Fibroblast of skin of right biceps (primary cell): ENCODE measurements at regions not wholly inside any gene's neighbourhood (a gene's known extent, or its start where the extent isn't known, plus 50 kb on each side); places are given as distances from the start of the nearest gene placed in this dataset.
A peak's percentile ranks its signal among the peaks of the same experiment; 100 is the strongest.
"Not testable (repeated sequence)": the region's sequence is repeated elsewhere in the genome, so short reads cannot be mapped to it uniquely, and the experiment has no call there.

Experiments
- DNase-seq: peaks from one replicate; pipeline ENCODE4 v3.0.0-alpha.2; 2013

DNA sequence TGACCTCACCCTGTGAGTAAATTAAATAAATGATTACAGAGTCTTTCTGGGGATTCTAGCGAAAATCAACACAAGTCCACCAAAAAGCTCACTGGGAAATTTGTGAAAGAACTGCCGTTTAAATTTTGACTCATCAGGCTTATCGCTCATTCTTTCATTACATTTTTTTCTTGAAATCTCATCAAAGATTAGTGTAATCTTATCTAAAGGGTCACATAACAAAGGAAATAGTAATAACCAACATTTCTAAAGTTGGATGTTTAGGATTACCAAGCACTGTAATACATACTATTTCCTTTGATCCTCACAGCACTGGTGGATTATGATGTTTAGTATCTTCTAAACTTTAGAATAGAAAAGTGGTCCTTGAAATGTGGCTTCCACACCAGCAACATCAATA lies 111.1 kb upstream of the CBLB start:
- peak; percentile 50 for DNase-seq

DNA sequence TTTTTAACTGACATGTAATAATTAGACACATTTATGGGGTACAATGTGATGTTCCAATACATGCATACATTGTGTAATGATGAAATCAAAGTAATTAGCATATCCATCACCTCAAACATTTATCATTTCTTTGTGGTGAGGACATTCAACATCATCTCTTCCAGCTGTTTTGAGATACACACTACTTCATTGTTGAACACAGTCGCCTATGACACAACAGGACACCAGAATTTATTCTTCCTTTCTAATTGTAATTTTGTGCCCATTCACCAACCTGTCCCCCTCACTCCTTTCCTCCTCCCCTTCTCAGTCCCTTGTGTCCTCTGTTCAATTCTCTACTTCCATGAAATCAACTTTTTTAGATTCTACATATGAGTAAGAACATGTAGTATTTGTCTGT lies 113.4 kb upstream of the CBLB start:
- DNase-seq = no peak

DNA sequence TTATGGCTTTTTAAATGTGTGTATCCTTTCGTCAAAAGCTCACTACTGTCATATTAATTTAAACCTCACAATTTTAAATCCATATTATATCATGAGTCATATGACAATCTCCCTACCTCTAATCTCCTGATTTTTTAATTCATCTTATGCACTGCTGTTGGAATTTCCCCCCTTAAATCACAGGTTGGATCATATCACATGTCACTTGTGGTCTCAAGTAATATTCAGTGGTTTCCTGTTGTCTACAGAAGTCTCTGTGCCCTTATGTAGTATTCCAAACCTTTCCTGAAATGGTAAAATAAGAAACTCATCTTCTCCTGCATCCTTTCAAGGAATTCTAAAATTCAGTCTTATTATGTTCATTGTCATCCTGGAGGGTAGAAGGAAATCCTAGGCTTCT lies 116.0 kb upstream of the CBLB start:
- peak; percentile 85 for DNase-seq

- not testable (repeated sequence) for DNase-seq
Measured at GRCh38 chr3:105986343-105986742, 117.5 kb upstream of the CBLB start.

GRCh38 chr3:105987809-105988208 lies 119.0 kb upstream of the CBLB start:
- no peak for DNase-seq

DNA sequence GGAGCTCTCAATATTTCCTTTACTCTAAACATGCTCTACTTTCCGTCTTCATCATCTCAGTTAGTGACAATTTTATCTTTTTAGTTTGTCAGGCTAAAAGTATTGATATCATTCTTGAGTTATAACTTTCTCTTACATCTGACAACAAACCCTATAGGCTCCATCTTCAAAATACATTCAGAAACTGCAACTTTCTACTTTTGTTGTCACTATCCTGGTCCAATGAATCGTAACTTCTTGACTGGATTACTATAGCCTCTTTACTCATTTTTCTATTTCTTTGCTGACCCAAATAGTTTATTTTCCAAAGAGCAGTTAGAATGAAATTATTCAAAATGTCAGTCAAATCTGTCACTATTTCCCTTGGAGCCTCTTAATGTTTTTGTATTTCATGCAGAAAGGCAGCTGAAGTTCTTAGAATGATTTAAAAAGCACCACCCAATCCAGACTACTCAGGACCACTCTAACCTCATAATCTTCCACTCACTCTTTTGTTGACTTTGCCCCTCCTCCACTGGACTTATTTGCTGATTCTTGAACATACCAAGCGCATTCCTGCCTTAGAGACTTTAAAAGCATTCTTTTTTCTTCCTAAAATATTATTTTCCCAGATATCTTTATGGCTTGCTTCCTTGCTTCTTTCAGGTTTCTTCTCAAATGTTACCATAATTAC lies 119.9 kb upstream of the CBLB start:
- DNase-seq = peak; percentile 59

GRCh38 chr3:105996781-105997180 lies 128.0 kb upstream of the CBLB start:
- no peak for DNase-seq

GRCh38 chr3:105997466-105997799 lies 128.6 kb upstream of the CBLB start:
- DNase-seq = no peak

DNA sequence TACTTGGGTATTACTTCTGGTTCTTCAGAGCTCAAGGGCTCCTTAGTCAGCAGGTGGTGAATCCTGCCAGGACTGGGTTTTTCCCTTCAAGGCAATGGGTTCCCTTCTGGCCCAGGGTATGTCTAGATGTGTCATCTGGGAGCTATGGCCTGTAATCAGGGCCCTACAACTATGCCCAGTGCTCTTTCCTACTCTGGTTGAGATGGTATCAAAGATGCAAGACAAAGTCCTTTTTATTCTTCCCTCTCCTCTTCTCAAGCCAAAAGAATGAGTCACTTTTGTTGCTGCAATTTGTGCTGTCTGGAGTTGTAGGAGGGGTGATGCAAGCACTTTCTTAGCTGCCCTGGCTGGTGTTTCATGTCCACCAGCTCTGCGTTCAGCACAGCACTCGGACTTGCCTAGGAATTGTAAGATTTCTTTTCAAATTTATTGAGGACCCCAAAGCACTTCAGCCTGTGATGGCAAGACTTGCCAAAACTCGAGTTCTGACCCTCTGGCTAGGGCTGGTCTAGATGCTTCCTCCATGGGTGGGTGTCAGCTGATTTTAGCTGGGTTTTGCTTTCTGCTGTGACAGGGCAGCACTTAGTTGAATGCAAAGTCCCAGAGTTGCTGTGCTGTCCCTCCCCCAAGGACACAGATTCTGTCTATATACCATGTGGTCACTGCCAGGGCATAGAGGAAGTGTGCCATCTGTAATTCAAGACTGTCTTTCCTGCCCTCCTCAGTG lies 129.2 kb upstream of the CBLB start:
- DNase-seq = peak; percentile 91

DNA sequence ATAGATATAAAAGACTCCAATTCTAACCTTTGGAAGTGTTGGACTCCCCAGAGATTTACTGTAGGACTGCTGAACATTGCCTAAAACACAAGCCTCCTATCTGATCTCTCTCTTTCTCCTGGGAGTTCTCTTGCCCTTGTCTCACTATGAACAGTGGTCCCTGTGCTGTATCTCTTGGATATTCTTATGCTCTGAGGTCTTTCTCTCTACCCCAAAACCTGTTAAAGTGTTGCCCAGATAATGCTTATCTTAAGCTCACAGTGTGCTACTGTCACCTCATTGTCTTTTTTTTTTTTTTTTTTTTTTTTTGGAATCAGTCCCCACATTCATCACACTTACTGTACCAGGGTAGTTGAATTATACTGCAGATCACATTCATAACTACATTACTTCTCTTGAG lies 131.0 kb upstream of the CBLB start:
- no peak for DNase-seq

- DNase-seq = no peak
Measured at GRCh38 chr3:106001923-106002322, 133.1 kb upstream of the CBLB start.

DNA sequence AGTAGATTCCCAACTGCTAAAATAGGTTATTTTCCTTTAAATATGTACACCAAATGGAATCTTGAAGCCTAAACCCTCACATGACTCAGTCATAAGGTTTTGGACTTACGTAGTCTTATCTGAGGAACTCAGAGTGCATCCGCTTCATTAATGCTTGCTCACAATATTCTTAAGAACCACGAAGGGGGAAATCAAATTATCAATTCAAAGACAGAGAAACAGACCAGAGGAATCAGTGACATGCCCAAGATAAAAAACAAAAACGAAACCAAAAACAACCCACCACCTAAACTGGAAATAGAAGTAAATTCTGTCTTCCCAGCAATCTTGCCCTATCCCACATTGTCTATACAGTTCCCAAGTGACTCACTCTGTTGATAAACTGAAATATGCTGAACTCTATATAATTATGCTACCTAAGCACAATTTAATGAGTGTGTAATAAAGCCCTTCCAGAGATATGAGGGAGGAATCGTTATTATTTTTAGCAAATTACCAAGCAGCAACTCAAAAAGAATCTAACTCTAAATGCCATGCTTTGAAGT lies 135.4 kb upstream of the CBLB start:
- peak; percentile 61 for DNase-seq

DNA sequence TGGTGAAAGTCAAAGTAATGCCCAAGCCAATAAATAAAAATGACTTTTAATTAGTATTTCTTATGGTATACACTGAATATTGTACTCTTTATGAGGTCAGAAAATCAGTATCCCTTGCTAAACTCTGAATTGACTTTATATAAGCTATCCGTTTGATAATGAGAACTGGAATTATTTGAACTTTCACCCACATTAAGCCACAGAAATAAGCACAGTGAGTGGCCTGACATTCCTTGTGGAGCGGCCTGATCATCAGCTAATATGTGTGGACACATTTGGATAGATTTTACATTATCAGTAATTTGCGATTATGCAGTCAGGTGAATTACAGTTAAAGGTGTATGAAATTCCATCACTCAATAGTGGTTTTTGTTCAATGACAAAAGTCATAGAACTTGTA lies 136.0 kb upstream of the CBLB start:
- no peak for DNase-seq

DNA sequence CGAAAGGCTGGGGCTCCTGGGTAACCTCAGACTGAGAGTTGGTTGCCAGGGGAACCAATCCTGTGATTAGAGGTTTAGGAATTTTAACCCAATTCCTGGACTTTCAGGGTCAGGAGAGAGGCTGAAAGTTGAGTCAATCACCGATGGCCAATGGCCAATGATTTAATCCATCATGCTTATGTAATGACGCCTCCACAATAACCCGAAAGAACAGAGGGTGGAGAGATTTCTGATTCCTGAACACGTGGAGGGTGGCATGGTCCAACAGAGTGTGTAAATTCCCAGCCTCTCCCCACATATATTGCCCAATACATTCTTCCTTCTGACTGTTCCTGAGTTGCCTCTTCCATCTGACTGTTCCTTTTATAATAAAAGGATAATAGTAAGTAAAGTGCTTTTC lies 137.2 kb upstream of the CBLB start:
- DNase-seq = peak; percentile 80

DNA sequence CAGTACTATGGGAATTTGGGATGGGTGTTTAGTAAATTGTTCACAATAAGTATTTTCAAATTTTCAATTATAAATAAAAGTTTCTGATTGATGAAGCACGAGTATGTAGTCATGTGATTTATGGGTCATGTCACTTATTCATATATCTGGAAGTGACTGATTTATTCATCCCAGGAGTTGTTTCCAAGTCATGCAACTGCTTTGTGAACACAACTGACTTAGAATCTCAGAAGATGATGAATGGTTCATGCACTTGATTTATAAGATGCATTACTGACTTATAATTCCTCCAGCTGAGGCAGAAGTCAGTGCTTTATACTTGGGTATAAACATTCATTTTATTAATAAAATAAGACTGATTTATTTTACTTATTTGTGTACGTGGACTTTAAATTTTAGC lies 137.8 kb upstream of the CBLB start:
- DNase-seq = no peak

DNA sequence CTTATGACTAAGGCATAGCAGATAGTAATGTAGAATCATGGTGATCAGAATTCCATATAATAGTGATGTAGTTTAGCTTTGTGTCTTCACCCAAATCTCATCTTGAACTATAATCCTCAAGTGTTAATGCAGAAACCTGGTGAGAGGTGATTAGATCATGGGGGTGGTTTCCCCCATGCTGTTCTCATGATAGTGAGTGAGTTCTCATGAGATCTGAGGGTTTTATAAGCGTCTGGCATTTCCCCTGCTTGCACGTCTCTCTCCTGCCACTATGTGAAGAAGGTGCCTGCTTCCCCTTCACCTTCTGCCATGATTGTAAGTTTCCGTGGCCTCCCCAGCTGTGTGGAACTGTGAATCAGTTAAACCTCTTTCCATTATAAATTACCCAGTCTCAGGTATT lies 138.7 kb upstream of the CBLB start:
- no peak for DNase-seq

DNA sequence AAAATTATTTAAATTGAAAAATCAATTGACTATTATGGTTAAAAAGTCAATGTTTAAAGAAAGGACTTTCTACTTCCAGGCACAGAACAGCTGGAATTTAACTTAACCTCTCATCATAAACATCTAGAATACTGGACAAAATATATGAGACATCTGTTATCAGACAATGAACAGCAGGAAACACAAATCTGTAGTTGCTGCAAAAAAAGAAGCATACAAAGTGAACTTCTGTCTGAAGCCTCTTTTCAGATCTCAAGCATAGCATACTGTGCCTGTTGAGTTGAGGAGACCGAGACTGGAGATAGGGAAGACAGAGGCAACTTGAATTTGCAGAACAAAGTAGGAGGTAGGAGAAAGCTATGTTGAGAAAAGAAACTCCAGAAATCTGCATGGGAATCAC lies 140.0 kb upstream of the CBLB start:
- no peak for DNase-seq

GRCh38 chr3:106010829-106011228 lies 142.0 kb upstream of the CBLB start:
- no peak for DNase-seq

DNA sequence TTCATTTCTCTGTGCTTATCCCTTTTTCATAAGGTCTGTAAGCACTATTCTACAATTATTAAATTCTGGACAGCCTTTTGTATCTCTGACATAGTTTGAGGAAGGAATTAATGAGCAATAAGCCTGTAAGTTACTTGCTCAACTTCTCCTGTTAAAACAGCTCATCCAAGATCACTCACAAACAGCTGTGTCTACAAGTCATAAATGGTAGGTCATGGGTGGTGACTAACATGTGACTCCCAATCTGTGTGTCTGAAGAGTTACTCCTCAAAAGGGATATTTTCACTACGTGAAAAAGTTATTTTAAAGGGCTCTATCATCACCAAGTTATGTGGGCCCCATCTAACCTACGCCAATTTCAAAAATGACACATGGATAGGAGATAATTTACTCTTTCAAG lies 145.2 kb upstream of the CBLB start:
- peak; percentile 94 for DNase-seq

GRCh38 chr3:106014518-106014917 lies 145.7 kb upstream of the CBLB start:
- no peak for DNase-seq

DNA sequence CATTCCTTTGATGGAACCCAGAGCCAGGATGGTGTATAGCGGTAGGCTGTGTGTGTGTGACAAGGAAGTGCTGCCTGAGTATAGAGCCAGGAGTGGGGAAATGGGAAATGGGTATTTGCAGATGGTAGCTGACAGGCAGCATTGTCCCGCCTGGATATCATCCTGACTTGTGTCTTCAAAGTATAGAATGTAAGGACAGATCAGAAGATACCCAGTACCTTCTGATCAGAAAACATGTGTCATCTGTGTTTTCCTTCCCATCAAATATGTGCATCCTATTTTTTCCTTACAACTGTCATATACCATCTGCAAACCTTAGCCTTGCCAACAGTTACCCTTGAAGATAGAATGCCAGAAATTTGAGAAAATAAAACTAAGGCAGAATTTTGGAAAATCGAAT lies 146.2 kb upstream of the CBLB start:
- DNase-seq = no peak

DNA sequence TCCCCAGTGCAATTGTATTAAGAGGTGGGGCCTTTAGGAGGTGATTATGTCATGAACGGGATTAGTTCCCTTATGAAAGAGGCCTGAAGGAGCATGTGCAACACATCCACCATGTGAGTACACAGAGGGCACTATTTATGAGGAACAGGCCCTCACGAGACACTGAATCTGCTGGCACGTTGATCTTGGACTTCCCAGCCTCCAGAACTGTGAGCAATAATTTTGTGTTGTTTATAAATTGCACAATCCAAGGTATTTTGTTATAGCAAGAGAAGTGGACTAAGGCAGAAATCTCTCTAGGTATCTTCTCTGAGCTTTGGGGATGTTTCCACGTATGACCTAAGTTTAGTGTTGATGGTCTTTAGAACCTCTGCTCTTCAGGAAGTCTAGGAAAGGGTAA lies 149.3 kb upstream of the CBLB start:
- no peak for DNase-seq

GRCh38 chr3:106018929-106019550 lies 150.2 kb upstream of the CBLB start:
- DNase-seq = no peak

- DNase-seq = no peak
Measured at GRCh38 chr3:106022913-106023312, 154.1 kb upstream of the CBLB start.
